ENCODE measurements at regions not wholly inside any gene's neighbourhood (a gene's known extent, or its start where the extent isn't known, plus 50 kb on each side); places are given as distances from the start of the nearest gene placed in this dataset.

GRCh38 chr13:55728247-55728646 is 1412.5 kb upstream of the PRR20A start:
- TF ChIP-seq CTCF (conservative IDR thresholded peaks at IDR 0.05; ENCODE audit: low read depth, low read length) (no peak), EZH2 (IDR thresholded peaks at IDR 0.05; ENCODE audit: borderline replicate concordance, low read depth, low read length, poor library complexity, severe bottlenecking) (no peak)
